OCI-LY7 (cell line): ENCODE measurements at regions not wholly inside any gene's neighbourhood (a gene's known extent, or its start where the extent isn't known, plus 50 kb on each side); places are given as distances from the start of the nearest gene placed in this dataset.

ENCODE experiments used
- CTCF ChIP-seq: fragments of 200-600 bp; sonication (generic); conservative IDR thresholded peaks from 2 replicates; pipeline ENCODE4 v1.5.1; 2014; ENCODE audit warnings: mild to moderate bottlenecking, antibody characterized with exemption, low read length, moderate library complexity, mixed read lengths
- EZH2phosphoT487 ChIP-seq: fragments of 200-600 bp; sonication (generic); IDR thresholded peaks from 2 replicates; pipeline ENCODE4 v1.6.1; 2018; ENCODE audit warnings: low read depth, borderline replicate concordance, mild to moderate bottlenecking, mixed run types, antibody characterized with exemption, low read length, moderate library complexity, mixed read lengths

GRCh38 chr10:121655254-121656144, 57.3 kb upstream of the FGFR2 start:
- TF ChIP-seq CTCF (no peak), EZH2phosphoT487 (no peak)
